ENCODE measurements at regions not wholly inside any gene's neighbourhood (a gene's known extent, or its start where the extent isn't known, plus 50 kb on each side); places are given as distances from the start of the nearest gene placed in this dataset.

GRCh38 chr10:111756217-111757061 is 427.1 kb downstream of the GPAM start:
- DNase-seq = no peak

GRCh38 chr10:111758593-111758992 is 425.0 kb downstream of the GPAM start:
- no peak for DNase-seq

GRCh38 chr10:111762114-111762513 is 421.5 kb downstream of the GPAM start:
- DNase-seq = no peak

GRCh38 chr10:111765216-111765615 is 418.3 kb downstream of the GPAM start:
- no peak for DNase-seq

GRCh38 chr10:111766464-111766863 is 417.1 kb downstream of the GPAM start:
- no peak for DNase-seq

GRCh38 chr10:111767661-111768060 is 415.9 kb downstream of the GPAM start:
- DNase-seq = no peak

- DNase-seq = no peak
Measured at GRCh38 chr10:111773950-111774349, 409.6 kb downstream of the GPAM start.

- DNase-seq = no peak
Measured at GRCh38 chr10:111774486-111774885, 409.1 kb downstream of the GPAM start.

GRCh38 chr10:111784436-111784835 is 399.1 kb downstream of the GPAM start:
- DNase-seq = no peak

GRCh38 chr10:111784946-111785465 is 398.6 kb downstream of the GPAM start:
- no peak for DNase-seq

- DNase-seq = no peak
Measured at GRCh38 chr10:111785921-111786320, 397.6 kb downstream of the GPAM start.

- DNase-seq = no peak
Measured at GRCh38 chr10:111789821-111790220, 393.7 kb downstream of the GPAM start.

GRCh38 chr10:111801841-111802240 is 381.7 kb downstream of the GPAM start:
- DNase-seq = no peak

- DNase-seq = no peak
Measured at GRCh38 chr10:111804781-111805180, 378.8 kb downstream of the GPAM start.

GRCh38 chr10:111811517-111811916 is 372.0 kb downstream of the GPAM start:
- DNase-seq = no peak

GRCh38 chr10:111820471-111820870 is 363.1 kb downstream of the GPAM start:
- DNase-seq = no peak

- DNase-seq = no peak
Measured at GRCh38 chr10:111821871-111822270, 361.7 kb downstream of the GPAM start.

- DNase-seq = no peak
Measured at GRCh38 chr10:111822661-111823060, 360.9 kb downstream of the GPAM start.

- no peak for DNase-seq
Measured at GRCh38 chr10:111824128-111824527, 359.4 kb downstream of the GPAM start.

- no peak for DNase-seq
Measured at GRCh38 chr10:111830359-111830758, 353.2 kb downstream of the GPAM start.

- no peak for DNase-seq
Measured at GRCh38 chr10:111831058-111831457, 352.5 kb downstream of the GPAM start.

- DNase-seq = no peak
Measured at GRCh38 chr10:111833251-111833650, 350.3 kb downstream of the GPAM start.

- DNase-seq = no peak
Measured at GRCh38 chr10:111835574-111835973, 348.0 kb downstream of the GPAM start.

- DNase-seq = no peak
Measured at GRCh38 chr10:111836064-111836463, 347.5 kb downstream of the GPAM start.

GRCh38 chr10:111836571-111836970 is 347.0 kb downstream of the GPAM start:
- DNase-seq = no peak

Measured in DMS 273 treated with DMSO at 0.1 percent for 48 hours (cell line).